Left ventricle myocardium inferior (tissue), 1 donor: ENCODE measurements at regions not wholly inside any gene's neighbourhood (a gene's known extent, or its start where the extent isn't known, plus 50 kb on each side); places are given as distances from the start of the nearest gene placed in this dataset.

Experiments
- DNase-seq: peaks from one replicate; pipeline ENCODE4 v3.0.0-alpha.2; 2020
- H3K27ac ChIP-seq: fragments of 200-600 bp; replicated peaks from 2 replicates; pipeline ENCODE4 v1.8.0; 2021
- H3K27me3 ChIP-seq: fragments of 200-600 bp; 2 replicates; pipeline ENCODE4 v1.8.0; 2021; ENCODE audit warnings: low read depth
- H3K36me3 ChIP-seq: fragments of 200-600 bp; 2 replicates; pipeline ENCODE4 v1.8.0; 2021
- H3K4me1 ChIP-seq: fragments of 200-600 bp; 2 replicates; pipeline ENCODE4 v1.8.0; 2021
- H3K4me3 ChIP-seq: fragments of 200-600 bp; 2 replicates; pipeline ENCODE4 v1.8.0; 2021; ENCODE audit warnings: mild to moderate bottlenecking, moderate library complexity
- H3K9me3 ChIP-seq: fragments of 200-600 bp; replicated peaks from 2 replicates; pipeline ENCODE4 v1.8.0; 2021
- intact Hi-C: fragments of 100-400 bp; cut with micrococcal nuclease; formaldehyde crosslinking; loops from one replicate; pipeline ENCODE4 v1.11.0; 2022
- TF ChIP-seq, protein P1 (sequence below): fragments of 200-600 bp; IDR thresholded peaks from 2 replicates; pipeline ENCODE4 v1.8.0; 2021; ENCODE audit warnings: antibody characterized with exemption, mild to moderate bottlenecking, borderline replicate concordance
- donor health status: DM: no; HTN: yes; CAD: no; lungs with severe emphysema.

DNA sequence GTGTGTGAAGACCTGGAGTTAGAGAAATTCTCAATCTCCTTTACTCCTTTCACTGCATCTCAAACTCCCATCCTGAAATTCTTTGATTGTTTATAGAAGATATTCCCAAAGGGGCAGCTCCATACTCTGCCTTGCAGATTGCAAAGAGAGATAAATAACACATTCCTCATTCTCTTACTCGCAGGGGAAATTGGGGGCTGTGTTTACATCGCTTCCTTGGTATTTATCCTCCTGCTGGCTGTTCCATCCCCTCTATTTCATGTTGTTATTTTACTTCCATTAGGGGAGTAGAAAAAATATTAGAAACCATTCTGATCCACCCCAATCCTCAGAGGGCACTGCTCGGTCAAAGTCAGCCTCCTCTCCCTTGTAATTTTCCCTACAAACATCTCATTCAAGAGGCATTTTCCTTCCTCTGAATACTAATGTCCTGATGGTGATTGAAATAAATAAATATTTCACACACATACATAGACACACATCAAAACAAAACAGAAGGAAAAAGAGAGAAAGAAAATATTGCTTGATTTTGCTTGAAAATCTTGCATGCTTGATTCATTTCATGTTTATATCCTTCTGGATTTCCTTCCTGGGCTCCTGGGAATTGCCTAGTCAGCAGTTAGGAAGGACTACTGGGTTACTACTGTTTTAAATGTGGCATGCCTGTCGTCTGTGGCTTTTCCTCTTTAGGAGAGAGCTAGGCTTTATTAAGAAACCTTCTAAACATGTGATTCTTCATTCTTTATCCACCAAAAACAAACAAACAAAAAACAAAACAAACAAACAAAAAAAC, 420.1 kb upstream of the PAPPA start:
- H3K9me3 ChIP-seq = peaks cover 20% of the 10 kb centered on the region
- intact Hi-C loops = no loop called here

GRCh38 chr9:115739096-115739875, 414.3 kb upstream of the PAPPA start:
- Histone ChIP-seq H3K36me3 (no peaks in the 10 kb centered on the region), H3K9me3 (peaks cover 7% of the 10 kb centered on the region), H3K4me3 (no peak overlapping the region), H3K4me1 (no peaks in the 10 kb centered on the region), H3K27me3 (no peaks in the 10 kb centered on the region), H3K27ac (no peak overlapping the region)
- no peak for DNase-seq
- TF ChIP-seq, protein P1, sequence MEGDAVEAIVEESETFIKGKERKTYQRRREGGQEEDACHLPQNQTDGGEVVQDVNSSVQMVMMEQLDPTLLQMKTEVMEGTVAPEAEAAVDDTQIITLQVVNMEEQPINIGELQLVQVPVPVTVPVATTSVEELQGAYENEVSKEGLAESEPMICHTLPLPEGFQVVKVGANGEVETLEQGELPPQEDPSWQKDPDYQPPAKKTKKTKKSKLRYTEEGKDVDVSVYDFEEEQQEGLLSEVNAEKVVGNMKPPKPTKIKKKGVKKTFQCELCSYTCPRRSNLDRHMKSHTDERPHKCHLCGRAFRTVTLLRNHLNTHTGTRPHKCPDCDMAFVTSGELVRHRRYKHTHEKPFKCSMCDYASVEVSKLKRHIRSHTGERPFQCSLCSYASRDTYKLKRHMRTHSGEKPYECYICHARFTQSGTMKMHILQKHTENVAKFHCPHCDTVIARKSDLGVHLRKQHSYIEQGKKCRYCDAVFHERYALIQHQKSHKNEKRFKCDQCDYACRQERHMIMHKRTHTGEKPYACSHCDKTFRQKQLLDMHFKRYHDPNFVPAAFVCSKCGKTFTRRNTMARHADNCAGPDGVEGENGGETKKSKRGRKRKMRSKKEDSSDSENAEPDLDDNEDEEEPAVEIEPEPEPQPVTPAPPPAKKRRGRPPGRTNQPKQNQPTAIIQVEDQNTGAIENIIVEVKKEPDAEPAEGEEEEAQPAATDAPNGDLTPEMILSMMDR = no peak
- intact Hi-C loops = no loop called here

More for the DNA sequence above, 420.1 kb upstream of the PAPPA start:
- Histone ChIP-seq H3K4me3 (no peak overlapping the region), H3K36me3 (no peaks in the 10 kb centered on the region), H3K4me1 (no peaks in the 10 kb centered on the region), H3K27me3 (no peaks in the 10 kb centered on the region), H3K27ac (no peak overlapping the region)
- TF ChIP-seq, protein P1 = no peak
- no peak for DNase-seq

DNA sequence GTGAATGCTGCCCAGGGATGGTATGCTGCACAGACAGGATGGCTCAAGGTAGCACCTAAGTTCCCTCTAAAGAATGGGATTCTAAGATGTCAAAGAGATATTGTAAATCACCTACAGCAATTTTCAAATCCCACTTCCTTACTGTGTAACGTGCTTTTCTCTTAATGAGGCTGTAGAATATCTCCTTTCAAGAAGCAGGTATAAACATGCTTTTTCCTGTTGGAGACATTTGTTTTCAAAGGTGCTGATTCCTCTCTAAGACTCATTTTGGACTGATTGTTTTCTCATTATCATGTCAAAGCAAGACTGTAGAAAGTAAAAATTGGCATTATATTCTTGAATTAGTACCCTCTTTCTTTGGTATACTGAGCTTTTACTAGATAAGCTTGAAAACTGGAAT, 412.6 kb upstream of the PAPPA start:
- Histone ChIP-seq H3K4me3 (no peak overlapping the region), H3K27ac (no peak overlapping the region), H3K9me3 (peaks cover 6% of the 10 kb centered on the region), H3K27me3 (no peaks in the 10 kb centered on the region), H3K36me3 (no peaks in the 10 kb centered on the region), H3K4me1 (no peaks in the 10 kb centered on the region)
- intact Hi-C loops = no loop called here
- TF ChIP-seq, protein P1 = no peak
- no peak for DNase-seq

DNA sequence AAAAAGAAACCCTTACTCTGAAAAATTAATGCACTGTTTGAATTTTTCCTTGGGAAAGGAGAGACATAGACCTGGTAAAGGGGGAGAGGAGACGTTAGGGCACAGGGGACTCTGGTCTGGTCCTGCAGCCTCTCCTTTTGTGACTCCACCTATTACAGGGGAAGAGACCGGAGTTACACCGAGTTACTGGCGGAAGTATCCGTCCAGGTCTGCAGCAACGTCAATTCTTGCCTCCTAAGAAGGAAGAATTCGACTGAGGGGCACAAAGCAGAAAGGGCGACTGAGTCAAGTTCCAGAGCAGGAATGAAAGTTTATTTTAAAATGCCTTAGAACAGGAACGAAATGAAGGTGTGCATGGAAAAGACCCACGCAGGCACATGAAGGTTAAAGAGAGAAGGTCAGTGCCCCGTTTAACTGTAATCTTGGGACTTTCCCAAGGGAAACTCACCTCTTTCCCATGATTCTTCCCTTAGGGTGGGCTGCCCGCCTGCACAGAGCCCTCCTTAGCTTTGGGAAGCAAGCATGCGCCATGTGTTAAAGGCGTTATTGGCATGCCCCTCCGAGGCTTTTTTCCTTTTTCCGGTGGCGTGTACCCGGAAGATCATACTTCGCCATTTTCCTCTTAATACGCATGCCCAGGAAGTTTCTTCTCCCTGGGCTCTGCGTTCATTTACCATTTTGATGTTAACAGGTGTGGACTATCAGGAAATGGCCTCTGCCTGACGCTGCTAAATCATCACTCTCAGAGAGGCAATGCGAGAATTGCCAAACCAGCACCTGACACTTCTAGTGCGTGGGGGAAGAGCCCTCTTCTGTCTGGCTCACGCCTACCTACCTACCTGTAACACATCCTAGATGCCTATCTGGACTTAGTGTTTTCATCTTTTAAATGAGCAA, 409.6 kb upstream of the PAPPA start:
- intact Hi-C loops = no loop called here
- Histone ChIP-seq H3K9me3 (no peaks in the 10 kb centered on the region), H3K4me1 (no peaks in the 10 kb centered on the region), H3K4me3 (no peak overlapping the region), H3K27ac (no peak overlapping the region), H3K27me3 (no peaks in the 10 kb centered on the region), H3K36me3 (no peaks in the 10 kb centered on the region)
- TF ChIP-seq, protein P1 = no peak
- no peak for DNase-seq

GRCh38 chr9:115746496-115746895, 407.1 kb upstream of the PAPPA start:
- intact Hi-C loops = no loop called here
- TF ChIP-seq, protein P1 = no peak

More at GRCh38 chr9:115746496-115746895, 407.1 kb upstream of the PAPPA start:
- Histone ChIP-seq H3K27me3 (no peaks in the 10 kb centered on the region), H3K4me3 (no peak overlapping the region), H3K9me3 (no peaks in the 10 kb centered on the region), H3K36me3 (no peaks in the 10 kb centered on the region), H3K27ac (no peak overlapping the region), H3K4me1 (no peaks in the 10 kb centered on the region)
- no peak for DNase-seq
